HFFc6 (cell line): ENCODE measurements at regions not wholly inside any gene's neighbourhood (a gene's known extent, or its start where the extent isn't known, plus 50 kb on each side); places are given as distances from the start of the nearest gene placed in this dataset.

Experiments used
- DNase-seq: peaks from one replicate; pipeline ENCODE4 v3.0.0-alpha.2; 2018
- H3K27ac Mint-ChIP-seq: 2 replicates; pipeline ENCODE4 v1.8.0; 2020; ENCODE audit warnings: mild to moderate bottlenecking, mixed read lengths
- H3K27me3 Mint-ChIP-seq: 2 replicates; pipeline ENCODE4 v1.8.0; 2021; ENCODE audit warnings: mild to moderate bottlenecking, moderate library complexity, mixed read lengths; ENCODE audit not compliant: insufficient read depth
- H3K36me3 Mint-ChIP-seq: 2 replicates; pipeline ENCODE4 v1.8.0; 2021; ENCODE audit warnings: low read depth, mixed read lengths
- H3K4me1 Mint-ChIP-seq: 2 replicates; pipeline ENCODE4 v1.8.0; 2020; ENCODE audit warnings: low read depth, mixed read lengths
- H3K4me3 Mint-ChIP-seq: 2 replicates; pipeline ENCODE4 v1.8.0; 2020; ENCODE audit warnings: mild to moderate bottlenecking, moderate library complexity, mixed read lengths
- H3K9me3 Mint-ChIP-seq: 2 replicates; pipeline ENCODE4 v1.8.0; 2020; ENCODE audit warnings: mild to moderate bottlenecking, mixed read lengths
- CTCF ChIP-seq: fragments of 200-600 bp; sonication (generic); IDR thresholded peaks from 2 replicates; pipeline ENCODE4 v1.5.0; 2021; ENCODE audit warnings: antibody characterized with exemption, mild to moderate bottlenecking

- TF ChIP-seq CTCF, result no peak
These were observed 135.7 kb downstream of the NUP35 start for GRCh38 chr2:183259921-183260320.

GRCh38 chr2:183260527-183260926 lies 136.3 kb downstream of the NUP35 start:
- H3K27ac Mint-ChIP-seq, result no peak overlapping the region
- H3K27me3 Mint-ChIP-seq, result no peaks in the 10 kb centered on the region; the same call in 1 of the 2 replicates
- no peaks in the 10 kb centered on the region for H3K36me3 Mint-ChIP-seq
- H3K4me3 Mint-ChIP-seq, result no peak overlapping the region
- no peak for TF ChIP-seq CTCF
- no peak for DNase-seq
- H3K9me3 Mint-ChIP-seq, result no peaks in the 10 kb centered on the region
- no peaks in the 10 kb centered on the region for H3K4me1 Mint-ChIP-seq

More at GRCh38 chr2:183259921-183260320, 135.7 kb downstream of the NUP35 start:
- Mint-ChIP-seq H3K27me3 (no peaks in the 10 kb centered on the region; the same call in 1 of the 2 replicates), H3K36me3 (no peaks in the 10 kb centered on the region), H3K4me1 (no peaks in the 10 kb centered on the region), H3K9me3 (no peaks in the 10 kb centered on the region), H3K4me3 (no peak overlapping the region), H3K27ac (no peak overlapping the region)
- DNase-seq, result no peak

- H3K27me3 Mint-ChIP-seq, result no peaks in the 10 kb centered on the region; the same call in none of the 2 replicates
- no peaks in the 10 kb centered on the region for H3K4me1 Mint-ChIP-seq
- H3K9me3 Mint-ChIP-seq, result peaks cover 5% of the 10 kb centered on the region; the same call in 1 of the 2 replicates
- H3K27ac Mint-ChIP-seq, result no peak overlapping the region
- H3K36me3 Mint-ChIP-seq, result no peaks in the 10 kb centered on the region
- no peak for TF ChIP-seq CTCF
- DNase-seq, result no peak
- H3K4me3 Mint-ChIP-seq, result no peak overlapping the region
These were observed 140.8 kb downstream of the NUP35 start for GRCh38 chr2:183264890-183265535.

- H3K27me3 Mint-ChIP-seq, result no peaks in the 10 kb centered on the region; the same call in none of the 2 replicates
- no peaks in the 10 kb centered on the region for H3K4me1 Mint-ChIP-seq
- H3K9me3 Mint-ChIP-seq, result peaks cover 5% of the 10 kb centered on the region; the same call in 1 of the 2 replicates
- no peak overlapping the region for H3K4me3 Mint-ChIP-seq
- no peak overlapping the region for H3K27ac Mint-ChIP-seq
- no peaks in the 10 kb centered on the region for H3K36me3 Mint-ChIP-seq
- no peak for TF ChIP-seq CTCF
- no peak for DNase-seq
These were observed 143.0 kb downstream of the NUP35 start for GRCh38 chr2:183267148-183267827.

- Mint-ChIP-seq H3K36me3 (no peaks in the 10 kb centered on the region), H3K9me3 (peaks cover 5% of the 10 kb centered on the region; the same call in 1 of the 2 replicates), H3K4me3 (no peak overlapping the region), H3K27me3 (no peaks in the 10 kb centered on the region; the same call in 1 of the 2 replicates), H3K27ac (no peak overlapping the region), H3K4me1 (no peaks in the 10 kb centered on the region)
- no peak for DNase-seq
- no peak for TF ChIP-seq CTCF
These were observed 145.7 kb downstream of the NUP35 start for GRCh38 chr2:183269956-183270355.
